ENCODE measurements at regions not wholly inside any gene's neighbourhood (a gene's known extent, or its start where the extent isn't known, plus 50 kb on each side); places are given as distances from the start of the nearest gene placed in this dataset.

- CTCF ChIA-PET (ENCODE audit: low intra/inter-chr PET ratio): no interaction called here
Measured at GRCh38 chr2:198957181-198957580, 500.6 kb downstream of the SATB2 start.

GRCh38 chr2:198953328-198953727 lies 504.4 kb downstream of the SATB2 start:
- ChIA-PET CTCF (ENCODE audit: low intra/inter-chr PET ratio) (no interaction called here), POLR2A (no interaction called here)
- H3K27me3 ChIP-seq (ENCODE audit: control insufficient read depth in 2 of 2, insufficient read depth in 2 of 2, low read length in 2 of 2): no peaks in the 10 kb centered on the region
- H3K79me2 ChIP-seq (ENCODE audit: control insufficient read depth, insufficient read depth, low read length): no peaks in the 10 kb centered on the region
- no peaks in the 10 kb centered on the region for H3K9me3 ChIP-seq (replicated peaks; ENCODE audit: control insufficient read depth, insufficient read depth, low read depth, low read length)
- H3K27ac ChIP-seq (ENCODE audit: extremely low read depth, low read depth, low read length): no peak overlapping the region
- BruUV-seq (replicated peaks): no TSS peak
- no peaks in the 10 kb centered on the region for H4K20me1 ChIP-seq (replicated peaks; ENCODE audit: control insufficient read depth, insufficient read depth, low read length)
- no peaks in the 10 kb centered on the region for H3K9me1 ChIP-seq (ENCODE audit: control insufficient read depth, insufficient read depth, low read length)
- DNase-seq (ENCODE audit: extremely low read depth in 1 of 4, low spot score in 3 of 4) (no peak), FAIRE-seq (no peak), ATAC-seq (no peak)
- no peaks in the 10 kb centered on the region for H3K36me3 ChIP-seq (ENCODE audit: control insufficient read depth, insufficient read depth, low read length)
- H2AFZ ChIP-seq (ENCODE audit: low read depth, low read length): no peak overlapping the region
- no peak overlapping the region for H3K4me3 ChIP-seq
- no peak overlapping the region for H3K9ac ChIP-seq (ENCODE audit: insufficient read depth in 1 of 2, low read depth in 2 of 2, low read length in 2 of 2)
- no peaks in the 10 kb centered on the region for H3K4me1 ChIP-seq (replicated peaks in 1 of 2; ENCODE audit: control insufficient read depth in 2 of 2, insufficient read depth in 2 of 2, low read length in 2 of 2)
- intact Hi-C loops (cut with micrococcal nuclease) (no loop called here), in situ Hi-C loops (cut with MboI) (no loop called here)
- H3K4me2 ChIP-seq (ENCODE audit: insufficient read depth, low read length): no peak overlapping the region
- TF ChIP-seq ZNF589 (CRISPR knock-in tag; IDR thresholded peaks at IDR 0.05; ENCODE audit: low read depth): no peak
- no peak for TF ChIP-seq ATF2 (CRISPR knock-in tag; IDR thresholded peaks at IDR 0.05)
- no peak for TF ChIP-seq POLR2AphosphoS5 (IDR thresholded peaks at IDR 0.05; ENCODE audit: control insufficient read depth, insufficient read depth, low read depth, low read length)
- no peak for TF ChIP-seq ARID3B (CRISPR knock-in tag; IDR thresholded peaks at IDR 0.05; ENCODE audit: borderline replicate concordance)
- TF ChIP-seq ZFP1 (CRISPR knock-in tag; IDR thresholded peaks at IDR 0.05): no peak
- TF ChIP-seq SMARCE1 (IDR thresholded peaks at IDR 0.05): no peak
- no peak for TF ChIP-seq SMARCA4 (IDR thresholded peaks at IDR 0.05)
- no peak for TF ChIP-seq SNIP1 (IDR thresholded peaks at IDR 0.05; ENCODE audit: low read depth)
- TF ChIP-seq ZBTB2 (IDR thresholded peaks at IDR 0.05): no peak
- TF ChIP-seq SLC30A9 (CRISPR knock-in tag; IDR thresholded peaks at IDR 0.05): no peak

More at GRCh38 chr2:198957181-198957580, 500.6 kb downstream of the SATB2 start:
- Histone ChIP-seq H3K9ac (ENCODE audit: insufficient read depth in 1 of 2, low read depth in 2 of 2, low read length in 2 of 2) (no peak overlapping the region), H3K79me2 (ENCODE audit: control insufficient read depth, insufficient read depth, low read length) (no peaks in the 10 kb centered on the region), H2AFZ (ENCODE audit: low read depth, low read length) (no peak overlapping the region), H3K9me1 (ENCODE audit: control insufficient read depth, insufficient read depth, low read length) (no peaks in the 10 kb centered on the region), H3K4me2 (ENCODE audit: insufficient read depth, low read length) (no peak overlapping the region), H4K20me1 (replicated peaks; ENCODE audit: control insufficient read depth, insufficient read depth, low read length) (no peaks in the 10 kb centered on the region), H3K9me3 (replicated peaks; ENCODE audit: control insufficient read depth, insufficient read depth, low read depth, low read length) (no peaks in the 10 kb centered on the region), H3K27ac (ENCODE audit: extremely low read depth, low read depth, low read length) (no peak overlapping the region), H3K4me1 (replicated peaks in 1 of 2; ENCODE audit: control insufficient read depth in 2 of 2, insufficient read depth in 2 of 2, low read length in 2 of 2) (no peaks in the 10 kb centered on the region), H3K4me3 (no peak overlapping the region), H3K36me3 (ENCODE audit: control insufficient read depth, insufficient read depth, low read length) (no peaks in the 10 kb centered on the region), H3K27me3 (ENCODE audit: control insufficient read depth in 2 of 2, insufficient read depth in 2 of 2, low read length in 2 of 2) (no peaks in the 10 kb centered on the region)
- BruUV-seq (replicated peaks): no TSS peak
- DNase-seq (ENCODE audit: extremely low read depth in 1 of 4, low spot score in 3 of 4): no peak
- in situ Hi-C loops (cut with MboI) (no loop called here), intact Hi-C loops (cut with micrococcal nuclease) (no loop called here)
- no peak for TF ChIP-seq ZNF23 (CRISPR knock-in tag; IDR thresholded peaks at IDR 0.05)
- no peak for TF ChIP-seq PURB (CRISPR knock-in tag; IDR thresholded peaks at IDR 0.05; ENCODE audit: low read depth)
- TF ChIP-seq ZBTB7A (IDR thresholded peaks at IDR 0.05; ENCODE audit: borderline replicate concordance, control insufficient read depth, low read depth, low read length): no peak
- no peak for TF ChIP-seq ID3 (CRISPR knock-in tag; IDR thresholded peaks at IDR 0.05)
- no peak for TF ChIP-seq ID3 (tag; IDR thresholded peaks at IDR 0.05)
- FAIRE-seq: no peak
- WGBS (ENCODE audit: insufficient coverage, low coverage, missing lambda C conversion rate): 0% methylated on average over 1 of the region's 1 CpG
- POLR2A ChIA-PET: no interaction called here
- no peak for ATAC-seq
